ENCODE measurements at regions not wholly inside any gene's neighbourhood (a gene's known extent, or its start where the extent isn't known, plus 50 kb on each side); places are given as distances from the start of the nearest gene placed in this dataset.

GRCh38 chr2:58971511-58972360 is 730.6 kb upstream of the FANCL start:
- no peaks in the 10 kb centered on the region for H3K79me2 ChIP-seq (ENCODE audit: low read depth)
- H3K4me3 ChIP-seq = no peak overlapping the region
- DNase-seq = peak in 1 of 2 experiments; percentile 12
- no TSS peak for BruUV-seq (replicated peaks)
- no peaks in the 10 kb centered on the region for H3K36me3 ChIP-seq (ENCODE audit: low read depth)
- H3K4me1 ChIP-seq (replicated peaks; ENCODE audit: insufficient read depth) = no peaks in the 10 kb centered on the region
- intact Hi-C loops (cut with micrococcal nuclease; ENCODE audit: unreplicated experiment) = no loop called here
- ChIA-PET POLR2A (ENCODE audit: unreplicated experiment) (no interaction called here), CTCF (no interaction called here)
- TF ChIP-seq CTCF (conservative IDR thresholded peaks at IDR 0.05) (no peak), EZH2 (IDR thresholded peaks at IDR 0.05; ENCODE audit: low read depth) (no peak)
- no peaks in the 10 kb centered on the region for H3K9me3 ChIP-seq (ENCODE audit: insufficient read depth, low read depth)
- peaks cover 47% of the 10 kb centered on the region for H3K27me3 ChIP-seq (ENCODE audit: insufficient read depth, low read depth)
- no peaks in the 10 kb centered on the region for H4K20me1 ChIP-seq (ENCODE audit: insufficient read depth)
- no peak overlapping the region for H3K4me2 ChIP-seq
- no peak overlapping the region for H2AFZ ChIP-seq
- H3F3A ChIP-seq (ENCODE audit: insufficient read depth, low read depth) = no peaks in the 10 kb centered on the region
- H3K27ac ChIP-seq = no peak overlapping the region
- no peaks in the 10 kb centered on the region; the same call in 1 of the 2 replicates for H3K9me2 ChIP-seq (ENCODE audit: insufficient read depth)

- BruUV-seq (replicated peaks) = no TSS peak
- Histone ChIP-seq H3K27ac (no peak overlapping the region), H3K36me3 (ENCODE audit: low read depth) (no peaks in the 10 kb centered on the region), H3K27me3 (ENCODE audit: insufficient read depth, low read depth) (peaks cover 44% of the 10 kb centered on the region), H3K79me2 (ENCODE audit: low read depth) (no peaks in the 10 kb centered on the region), H3K9me2 (ENCODE audit: insufficient read depth) (no peaks in the 10 kb centered on the region; the same call in 1 of the 2 replicates), H2AFZ (no peak overlapping the region), H3F3A (ENCODE audit: insufficient read depth, low read depth) (no peaks in the 10 kb centered on the region), H3K4me3 (no peak overlapping the region), H3K9me3 (ENCODE audit: insufficient read depth, low read depth) (no peaks in the 10 kb centered on the region), H4K20me1 (ENCODE audit: insufficient read depth) (no peaks in the 10 kb centered on the region), H3K4me2 (no peak overlapping the region), H3K4me1 (replicated peaks; ENCODE audit: insufficient read depth) (no peaks in the 10 kb centered on the region)
- CTCF ChIA-PET = no interaction called here
- TF ChIP-seq CTCF (conservative IDR thresholded peaks at IDR 0.05) (no peak), EZH2 (IDR thresholded peaks at IDR 0.05; ENCODE audit: low read depth) (no peak)
- intact Hi-C loops (cut with micrococcal nuclease; ENCODE audit: unreplicated experiment) = no loop called here
- DNase-seq = no peak
- POLR2A ChIA-PET (ENCODE audit: unreplicated experiment) = no interaction called here
Measured at GRCh38 chr2:58970365-58970764, 729.2 kb upstream of the FANCL start.

- Histone ChIP-seq H3K9me2 (ENCODE audit: insufficient read depth) (no peaks in the 10 kb centered on the region; the same call in 1 of the 2 replicates), H3K27ac (no peak overlapping the region), H3K4me1 (replicated peaks; ENCODE audit: insufficient read depth) (no peaks in the 10 kb centered on the region), H2AFZ (no peak overlapping the region), H3F3A (ENCODE audit: insufficient read depth, low read depth) (no peaks in the 10 kb centered on the region), H3K79me2 (ENCODE audit: low read depth) (no peaks in the 10 kb centered on the region), H3K9me3 (ENCODE audit: insufficient read depth, low read depth) (no peaks in the 10 kb centered on the region), H3K4me2 (no peak overlapping the region), H3K4me3 (no peak overlapping the region), H4K20me1 (ENCODE audit: insufficient read depth) (no peaks in the 10 kb centered on the region), H3K36me3 (ENCODE audit: low read depth) (no peaks in the 10 kb centered on the region), H3K27me3 (ENCODE audit: insufficient read depth, low read depth) (peaks cover 42% of the 10 kb centered on the region)
- DNase-seq = no peak
- POLR2A ChIA-PET (ENCODE audit: unreplicated experiment) = no interaction called here
- BruUV-seq (replicated peaks) = no TSS peak
- no peak for TF ChIP-seq EZH2 (IDR thresholded peaks at IDR 0.05; ENCODE audit: low read depth)
- no peak for TF ChIP-seq CTCF (conservative IDR thresholded peaks at IDR 0.05)
- intact Hi-C loops (cut with micrococcal nuclease; ENCODE audit: unreplicated experiment) = no loop called here
- CTCF ChIA-PET = no interaction called here
Measured at GRCh38 chr2:58968885-58969284, 727.8 kb upstream of the FANCL start.

Data from PC-9 (cell line).